DND-41 (cell line): ENCODE measurements at regions not wholly inside any gene's neighbourhood (a gene's known extent, or its start where the extent isn't known, plus 50 kb on each side); places are given as distances from the start of the nearest gene placed in this dataset.

Experiments
- ATAC-seq: fragments of 200-7000 bp; cut with Tn5 transposase; 3 replicates; pipeline ENCODE4 v1.9.1; 2021; ENCODE audit warnings: low read depth; ENCODE audit not compliant: insufficient read depth
- DNase-seq: peaks from one replicate; pipeline ENCODE4 v3.0.0-alpha.2; 2020
- H2AFZ ChIP-seq: 2 replicates; pipeline ENCODE4 v1.6.0; 2012; ENCODE audit warnings: low read depth, low read length
- H3K27ac ChIP-seq: 2 replicates; pipeline ENCODE4 v1.5.1; 2012; ENCODE audit warnings: low read length, inconsistent platforms
- H3K27me3 ChIP-seq: fragments of 200-600 bp; sonication (generic); 2 replicates; pipeline ENCODE4 v1.6.0; 2012; ENCODE audit warnings: low read length, mild to moderate bottlenecking, inconsistent platforms; ENCODE audit not compliant: insufficient read depth, poor library complexity
- H3K36me3 ChIP-seq: 2 replicates; pipeline ENCODE4 v1.5.1; 2012; ENCODE audit warnings: low read length, inconsistent platforms; ENCODE audit not compliant: insufficient read depth
- H3K4me1 ChIP-seq: 2 replicates; pipeline ENCODE4 v1.5.1; 2012; ENCODE audit warnings: mild to moderate bottlenecking, low read length; ENCODE audit not compliant: insufficient read depth
- H3K4me2 ChIP-seq: 2 replicates; pipeline ENCODE4 v1.6.0; 2012; ENCODE audit warnings: mild to moderate bottlenecking, moderate library complexity, low read length, inconsistent platforms; ENCODE audit not compliant: insufficient read depth
- H3K4me3 ChIP-seq, 2 experiments: fragments of 200-600 bp in 1 of 2; shearing (Covaris generic) in 1 of 2; 2 replicates each; pipeline ENCODE4 v1.5.1; 2012 to 2016; ENCODE audit warnings: inconsistent platforms in 2 of 2, low read length in 2 of 2, mild to moderate bottlenecking in 2 of 2, low read depth in 1 of 2, moderate library complexity in 1 of 2
- H3K79me2 ChIP-seq: 2 replicates; pipeline ENCODE4 v1.6.0; 2012; ENCODE audit warnings: low read length, inconsistent platforms; ENCODE audit not compliant: insufficient read depth
- H3K9ac ChIP-seq: 2 replicates; pipeline ENCODE4 v1.6.0; 2012; ENCODE audit warnings: low read depth, mild to moderate bottlenecking, inconsistent platforms, low read length, moderate library complexity
- H3K9me3 ChIP-seq: 2 replicates; pipeline ENCODE4 v1.5.1; 2012; ENCODE audit warnings: low read length, moderate library complexity, mild to moderate bottlenecking, inconsistent platforms; ENCODE audit not compliant: insufficient read depth, severe bottlenecking
- H4K20me1 ChIP-seq: 2 replicates; pipeline ENCODE4 v1.6.0; 2012; ENCODE audit warnings: low read length; ENCODE audit not compliant: insufficient read depth
- CTCF ChIP-seq: IDR thresholded peaks from 2 replicates; pipeline ENCODE4 v1.5.1; 2012; ENCODE audit warnings: borderline replicate concordance, low read length, moderate library complexity, mild to moderate bottlenecking; ENCODE audit not compliant: poor library complexity, severe bottlenecking; ENCODE audit errors: extremely low read depth
- EZH2 ChIP-seq: IDR thresholded peaks from 3 replicates; pipeline ENCODE4 v1.6.1; 2012; ENCODE audit warnings: borderline replicate concordance, low read depth, mild to moderate bottlenecking, moderate library complexity, low read length, inconsistent platforms; ENCODE audit not compliant: severe bottlenecking

- Histone ChIP-seq H3K9ac (no peak overlapping the region), H2AFZ (no peak overlapping the region), H3K79me2 (no peaks in the 10 kb centered on the region), H3K4me1 (no peaks in the 10 kb centered on the region), H3K27me3 (no peaks in the 10 kb centered on the region), H3K4me2 (no peak overlapping the region), H4K20me1 (no peaks in the 10 kb centered on the region), H3K9me3 (no peaks in the 10 kb centered on the region), H3K36me3 (no peaks in the 10 kb centered on the region), H3K27ac (no peak overlapping the region), H3K4me3 (no peak overlapping the region)
- ATAC-seq (no peak), DNase-seq (no peak)
- TF ChIP-seq EZH2 (no peak), CTCF (no peak)
Observed at GRCh38 chr12:23186950-23187349, 562.0 kb downstream of the ETNK1 start.

GRCh38 chr12:23193552-23193951, 568.6 kb downstream of the ETNK1 start:
- DNase-seq: no peak
- H3K27me3 ChIP-seq: peaks cover 3% of the 10 kb centered on the region
- H3K9me3 ChIP-seq: no peaks in the 10 kb centered on the region
- no peak overlapping the region for H3K9ac ChIP-seq
- TF ChIP-seq EZH2 (no peak), CTCF (no peak)
- no peaks in the 10 kb centered on the region for H3K36me3 ChIP-seq
- no peak overlapping the region for H3K27ac ChIP-seq
- no peaks in the 10 kb centered on the region for H4K20me1 ChIP-seq
- H3K4me2 ChIP-seq: no peak overlapping the region
- H3K4me3 ChIP-seq: no peak overlapping the region
- H3K79me2 ChIP-seq: no peaks in the 10 kb centered on the region
- H3K4me1 ChIP-seq: no peaks in the 10 kb centered on the region
- ATAC-seq: no peak
- no peak overlapping the region for H2AFZ ChIP-seq

- Histone ChIP-seq H3K27me3 (peaks cover 2% of the 10 kb centered on the region), H3K9ac (no peak overlapping the region), H3K27ac (no peak overlapping the region), H3K79me2 (no peaks in the 10 kb centered on the region), H3K4me3 (no peak overlapping the region), H3K36me3 (no peaks in the 10 kb centered on the region), H3K9me3 (no peaks in the 10 kb centered on the region), H3K4me1 (no peaks in the 10 kb centered on the region), H4K20me1 (no peaks in the 10 kb centered on the region), H2AFZ (no peak overlapping the region), H3K4me2 (no peak overlapping the region)
- no peak for DNase-seq
- TF ChIP-seq CTCF (no peak), EZH2 (no peak)
- ATAC-seq: no peak
Observed at GRCh38 chr12:23197266-23197665, 572.3 kb downstream of the ETNK1 start.

GRCh38 chr12:23202728-23203127, 577.8 kb downstream of the ETNK1 start:
- Histone ChIP-seq H2AFZ (no peak overlapping the region), H3K4me1 (peaks cover 3% of the 10 kb centered on the region; the same call in 1 of the 2 replicates), H3K27ac (no peak overlapping the region), H3K4me2 (no peak overlapping the region), H4K20me1 (no peaks in the 10 kb centered on the region), H3K36me3 (no peaks in the 10 kb centered on the region), H3K27me3 (no peaks in the 10 kb centered on the region), H3K79me2 (no peaks in the 10 kb centered on the region), H3K9me3 (no peaks in the 10 kb centered on the region), H3K9ac (no peak overlapping the region), H3K4me3 (no peak overlapping the region)
- TF ChIP-seq CTCF: no peak
- no peak for TF ChIP-seq EZH2
- ATAC-seq (no peak), DNase-seq (no peak)
